ENCODE measurements at regions not wholly inside any gene's neighbourhood (a gene's known extent, or its start where the extent isn't known, plus 50 kb on each side); places are given as distances from the start of the nearest gene placed in this dataset.

DNA sequence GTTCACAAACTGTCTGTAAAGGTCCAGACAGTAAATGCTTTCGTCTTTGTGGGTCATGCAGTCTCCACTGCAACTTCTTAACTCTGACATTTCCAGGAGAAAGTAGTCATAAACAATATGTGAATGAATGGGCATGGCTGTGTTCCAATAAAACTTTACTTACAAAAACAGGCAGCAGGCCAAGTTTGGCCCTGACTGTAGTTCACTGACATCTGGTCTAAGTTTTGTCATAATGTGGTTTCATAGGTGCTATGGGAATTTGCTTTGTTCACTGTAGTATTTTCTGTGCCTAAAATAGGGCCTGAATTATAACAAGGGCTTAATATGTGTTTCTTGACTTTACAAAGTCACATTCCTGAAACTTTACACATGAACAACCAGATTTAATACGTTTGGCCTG, 186.0 kb upstream of the KBTBD8 start:
- Histone ChIP-seq H3K9me2 (replicated peaks; ENCODE audit: insufficient read depth, low read length) (no peaks in the 10 kb centered on the region), H2AFZ (ENCODE audit: low read length) (no peak overlapping the region), H3K36me3 (replicated peaks; ENCODE audit: insufficient read depth, low read length) (no peaks in the 10 kb centered on the region), H3F3A (ENCODE audit: insufficient read depth, low read length) (no peaks in the 10 kb centered on the region), H3K4me3 (ENCODE audit: low read length) (no peak overlapping the region), H3K9me3 (replicated peaks; ENCODE audit: insufficient read depth, low read length) (no peaks in the 10 kb centered on the region), H3K27me3 (replicated peaks; ENCODE audit: insufficient read depth, low read length) (no peaks in the 10 kb centered on the region), H3K79me2 (ENCODE audit: low read length) (no peaks in the 10 kb centered on the region), H3K4me2 (ENCODE audit: low read depth, low read length) (no peak overlapping the region), H3K4me1 (ENCODE audit: low read length) (no peaks in the 10 kb centered on the region), H3K9ac (ENCODE audit: low read length) (no peak overlapping the region), H3K27ac (ENCODE audit: low read length) (no peak overlapping the region), H4K20me1 (ENCODE audit: insufficient read depth, low read length) (no peaks in the 10 kb centered on the region)
- TF ChIP-seq EZH2phosphoT487 (IDR thresholded peaks at IDR 0.05; ENCODE audit: low read length) (no peak), EZH2 (optimal IDR thresholded peaks at IDR 0.05; ENCODE audit: low read depth, low read length) (no peak)
- TF ChIP-seq, protein P1, sequence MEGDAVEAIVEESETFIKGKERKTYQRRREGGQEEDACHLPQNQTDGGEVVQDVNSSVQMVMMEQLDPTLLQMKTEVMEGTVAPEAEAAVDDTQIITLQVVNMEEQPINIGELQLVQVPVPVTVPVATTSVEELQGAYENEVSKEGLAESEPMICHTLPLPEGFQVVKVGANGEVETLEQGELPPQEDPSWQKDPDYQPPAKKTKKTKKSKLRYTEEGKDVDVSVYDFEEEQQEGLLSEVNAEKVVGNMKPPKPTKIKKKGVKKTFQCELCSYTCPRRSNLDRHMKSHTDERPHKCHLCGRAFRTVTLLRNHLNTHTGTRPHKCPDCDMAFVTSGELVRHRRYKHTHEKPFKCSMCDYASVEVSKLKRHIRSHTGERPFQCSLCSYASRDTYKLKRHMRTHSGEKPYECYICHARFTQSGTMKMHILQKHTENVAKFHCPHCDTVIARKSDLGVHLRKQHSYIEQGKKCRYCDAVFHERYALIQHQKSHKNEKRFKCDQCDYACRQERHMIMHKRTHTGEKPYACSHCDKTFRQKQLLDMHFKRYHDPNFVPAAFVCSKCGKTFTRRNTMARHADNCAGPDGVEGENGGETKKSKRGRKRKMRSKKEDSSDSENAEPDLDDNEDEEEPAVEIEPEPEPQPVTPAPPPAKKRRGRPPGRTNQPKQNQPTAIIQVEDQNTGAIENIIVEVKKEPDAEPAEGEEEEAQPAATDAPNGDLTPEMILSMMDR (IDR thresholded peaks at IDR 0.05; ENCODE audit: low read length): no peak
- DNase-seq: peak; percentile 46

DNA sequence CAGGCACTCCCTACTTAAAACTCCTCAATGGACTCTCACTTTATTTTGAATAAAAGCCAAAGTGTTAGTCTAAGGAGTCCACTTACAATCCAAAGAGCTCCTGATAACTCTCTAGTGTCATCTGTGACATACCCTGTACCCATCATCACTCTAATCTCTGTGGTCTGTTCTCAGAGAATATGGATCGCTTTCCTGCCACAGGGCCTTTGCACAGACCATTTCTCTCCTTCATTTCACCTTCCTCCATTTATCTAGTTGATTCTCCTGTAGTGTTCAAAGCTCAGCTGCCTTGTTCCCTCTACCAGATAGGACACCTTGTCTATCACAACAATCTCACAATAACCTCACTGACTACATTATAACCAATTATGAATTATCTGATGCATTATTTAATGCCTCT, 185.4 kb upstream of the KBTBD8 start:
- no peaks in the 10 kb centered on the region for H4K20me1 ChIP-seq (ENCODE audit: insufficient read depth, low read length)
- TF ChIP-seq, protein P1 (IDR thresholded peaks at IDR 0.05; ENCODE audit: low read length): no peak
- TF ChIP-seq EZH2phosphoT487 (IDR thresholded peaks at IDR 0.05; ENCODE audit: low read length): no peak
- no peak for TF ChIP-seq EZH2 (optimal IDR thresholded peaks at IDR 0.05; ENCODE audit: low read depth, low read length)
- no peak overlapping the region for H3K4me2 ChIP-seq (ENCODE audit: low read depth, low read length)
- no peaks in the 10 kb centered on the region for H3K36me3 ChIP-seq (replicated peaks; ENCODE audit: insufficient read depth, low read length)
- no peaks in the 10 kb centered on the region for H3K9me3 ChIP-seq (replicated peaks; ENCODE audit: insufficient read depth, low read length)
- no peak overlapping the region for H3K27ac ChIP-seq (ENCODE audit: low read length)
- H2AFZ ChIP-seq (ENCODE audit: low read length): no peak overlapping the region
- H3K79me2 ChIP-seq (ENCODE audit: low read length): no peaks in the 10 kb centered on the region
- DNase-seq: no peak
- H3K4me3 ChIP-seq (ENCODE audit: low read length): no peak overlapping the region
- no peak overlapping the region for H3K9ac ChIP-seq (ENCODE audit: low read length)
- H3K4me1 ChIP-seq (ENCODE audit: low read length): no peaks in the 10 kb centered on the region
- H3F3A ChIP-seq (ENCODE audit: insufficient read depth, low read length): no peaks in the 10 kb centered on the region
- H3K27me3 ChIP-seq (replicated peaks; ENCODE audit: insufficient read depth, low read length): no peaks in the 10 kb centered on the region
- no peaks in the 10 kb centered on the region for H3K9me2 ChIP-seq (replicated peaks; ENCODE audit: insufficient read depth, low read length)

DNA sequence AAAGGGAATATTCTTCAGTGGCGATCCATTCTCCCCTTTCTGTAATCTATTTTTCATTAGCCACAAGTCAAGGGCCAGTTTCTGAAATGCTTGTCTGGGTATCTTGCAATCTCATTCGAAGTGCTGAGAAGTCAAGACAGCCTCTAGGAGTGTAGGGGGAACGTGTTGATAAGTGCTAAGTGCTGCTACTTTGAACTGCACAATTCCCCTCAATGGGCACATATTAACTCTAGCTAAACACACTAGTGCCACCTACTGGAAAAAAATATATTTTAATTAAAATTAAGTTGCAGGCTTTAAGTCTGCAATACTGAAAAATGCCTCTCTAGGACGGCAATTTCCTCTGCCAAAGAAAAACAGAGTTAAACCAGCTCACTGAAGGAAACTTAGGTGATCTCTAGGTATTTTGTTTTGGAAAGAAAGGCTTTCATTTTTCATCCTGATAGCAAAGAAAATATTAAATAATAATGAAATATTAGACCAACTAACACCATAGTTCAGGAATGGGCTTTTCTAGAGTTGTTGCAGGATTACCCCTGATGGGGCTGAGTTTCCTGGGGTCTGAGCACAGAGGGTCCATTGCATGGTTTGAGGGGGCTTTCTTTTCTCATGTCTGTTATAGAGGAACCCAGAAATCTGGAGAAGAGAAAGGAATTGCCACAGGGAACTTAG, 181.9 kb upstream of the KBTBD8 start:
- no peak overlapping the region for H3K27ac ChIP-seq (ENCODE audit: low read length)
- H3K9me2 ChIP-seq (replicated peaks; ENCODE audit: insufficient read depth, low read length): no peaks in the 10 kb centered on the region
- H3K4me3 ChIP-seq (ENCODE audit: low read length): no peak overlapping the region
- no peaks in the 10 kb centered on the region for H3K79me2 ChIP-seq (ENCODE audit: low read length)
- no peaks in the 10 kb centered on the region for H3K9me3 ChIP-seq (replicated peaks; ENCODE audit: insufficient read depth, low read length)
- H3F3A ChIP-seq (ENCODE audit: insufficient read depth, low read length): no peaks in the 10 kb centered on the region
- H3K4me2 ChIP-seq (ENCODE audit: low read depth, low read length): no peak overlapping the region
- no peaks in the 10 kb centered on the region for H3K27me3 ChIP-seq (replicated peaks; ENCODE audit: insufficient read depth, low read length)
- no peak overlapping the region for H3K9ac ChIP-seq (ENCODE audit: low read length)
- no peak overlapping the region for H2AFZ ChIP-seq (ENCODE audit: low read length)
- no peak for TF ChIP-seq EZH2phosphoT487 (IDR thresholded peaks at IDR 0.05; ENCODE audit: low read length)
- TF ChIP-seq, protein P1 (IDR thresholded peaks at IDR 0.05; ENCODE audit: low read length): peak; percentile 39
- H3K36me3 ChIP-seq (replicated peaks; ENCODE audit: insufficient read depth, low read length): no peaks in the 10 kb centered on the region
- H4K20me1 ChIP-seq (ENCODE audit: insufficient read depth, low read length): no peaks in the 10 kb centered on the region
- no peaks in the 10 kb centered on the region for H3K4me1 ChIP-seq (ENCODE audit: low read length)
- DNase-seq: peak; percentile 79
